Gastroesophageal sphincter (tissue), 3 donors: ENCODE measurements at regions not wholly inside any gene's neighbourhood (a gene's known extent, or its start where the extent isn't known, plus 50 kb on each side); places are given as distances from the start of the nearest gene placed in this dataset.

Source experiments
- CTCF ChIP-seq, 4 experiments: fragments of 200-600 bp in 2 of 4; fragments of 450-650 bp in 2 of 4; sonication (generic) in 1 of 4; IDR thresholded peaks; one replicate each; pipeline ENCODE4 v1.5.1; 2017 to 2019; ENCODE audit warnings: antibody characterized with exemption in 4 of 4, mild to moderate bottlenecking in 2 of 4, moderate library complexity in 2 of 4
- POLR2A ChIP-seq, 2 donors: fragments of 450-650 bp; IDR thresholded peaks; one replicate each; pipeline ENCODE4 v1.6.1; 2017; ENCODE audit warnings: antibody characterized with exemption in 2 of 2, mild to moderate bottlenecking in 2 of 2, moderate library complexity in 1 of 2

GRCh38 chr6:165733489-165733791 is 70.4 kb upstream of the PDE10A start:
- TF ChIP-seq POLR2A (IDR thresholded peaks at IDR 0.05) (no peak), CTCF (IDR thresholded peaks at IDR 0.05) (no peak)
